Activated CD8-positive, alpha-beta T cell treated with anti-CD3 and anti-CD28 coated beads, Interleukin-2, amount 10 ng/mL, durations not matched to agents 7 days and 5 days (primary cell): ENCODE measurements at regions not wholly inside any gene's neighbourhood (a gene's known extent, or its start where the extent isn't known, plus 50 kb on each side); places are given as distances from the start of the nearest gene placed in this dataset.

ENCODE experiments used
- ATAC-seq: fragments of 150-1000 bp; cut with Tn5 transposase; one replicate; pipeline ENCODE4 v1.10.0; 2021; ENCODE audit warnings: moderate library complexity
- CTCF ChIA-PET: fragments of 350-600 bp; sonication (Branson Sonifier 250); formaldehyde crosslinking; loops from one replicate; lab custom pipeline; 2021; ENCODE audit warnings: antibody characterized with exemption; lab: Charles Lee
- POLR2A ChIA-PET: fragments of 350-600 bp; sonication (Branson Sonifier 250); formaldehyde crosslinking; loops from one replicate; lab custom pipeline; 2021; ENCODE audit warnings: antibody characterized with exemption; lab: Charles Lee
- DNase-seq: peaks from one replicate; pipeline ENCODE4 v3.0.0-alpha.2; 2020
- H3K27ac Mint-ChIP-seq: one replicate; pipeline ENCODE4 v1.8.0; 2021; ENCODE audit warnings: mild to moderate bottlenecking, mixed read lengths
- H3K27me3 Mint-ChIP-seq: one replicate; pipeline ENCODE4 v1.8.0; 2021; ENCODE audit warnings: low read depth, mixed read lengths
- H3K36me3 Mint-ChIP-seq: one replicate; pipeline ENCODE4 v1.8.0; 2021; ENCODE audit warnings: low read depth, mixed read lengths
- H3K4me1 Mint-ChIP-seq: one replicate; pipeline ENCODE4 v1.8.0; 2021; ENCODE audit warnings: low read depth, mixed read lengths
- H3K4me3 Mint-ChIP-seq: one replicate; pipeline ENCODE4 v1.8.0; 2021; ENCODE audit warnings: mild to moderate bottlenecking, mixed read lengths
- H3K9me3 Mint-ChIP-seq: one replicate; pipeline ENCODE4 v1.8.0; 2022; ENCODE audit warnings: mixed read lengths; ENCODE audit not compliant: insufficient read depth

GRCh38 chr6:155967322-155967721 lies 511.7 kb upstream of the NOX3 start:
- Mint-ChIP-seq H3K4me3 (no peak overlapping the region), H3K27ac (no peak overlapping the region), H3K27me3 (no peaks in the 10 kb centered on the region), H3K9me3 (no peaks in the 10 kb centered on the region), H3K4me1 (peaks cover 7% of the 10 kb centered on the region), H3K36me3 (no peaks in the 10 kb centered on the region)
- ChIA-PET CTCF (no interaction called here), POLR2A (no interaction called here)
- ATAC-seq (no peak), DNase-seq (no peak)

- Mint-ChIP-seq H3K27me3 (no peaks in the 10 kb centered on the region), H3K4me1 (no peaks in the 10 kb centered on the region), H3K9me3 (no peaks in the 10 kb centered on the region), H3K27ac (no peak overlapping the region), H3K36me3 (no peaks in the 10 kb centered on the region), H3K4me3 (no peak overlapping the region)
- POLR2A ChIA-PET = no interaction called here
- DNase-seq (no peak), ATAC-seq (no peak)
- CTCF ChIA-PET = no interaction called here
These were observed 508.9 kb upstream of the NOX3 start for GRCh38 chr6:155964544-155964943.

- Mint-ChIP-seq H3K27me3 (no peaks in the 10 kb centered on the region), H3K9me3 (no peaks in the 10 kb centered on the region), H3K36me3 (no peaks in the 10 kb centered on the region), H3K4me3 (no peak overlapping the region), H3K27ac (no peak overlapping the region), H3K4me1 (no peaks in the 10 kb centered on the region)
- ATAC-seq (no peak), DNase-seq (no peak)
- POLR2A ChIA-PET = no interaction called here
- CTCF ChIA-PET = no interaction called here
These were observed 506.6 kb upstream of the NOX3 start for GRCh38 chr6:155962276-155962675.

GRCh38 chr6:155959898-155960495 lies 504.4 kb upstream of the NOX3 start:
- Mint-ChIP-seq H3K36me3 (no peaks in the 10 kb centered on the region), H3K4me3 (no peak overlapping the region), H3K9me3 (no peaks in the 10 kb centered on the region), H3K27ac (no peak overlapping the region), H3K4me1 (no peaks in the 10 kb centered on the region), H3K27me3 (no peaks in the 10 kb centered on the region)
- ATAC-seq = no peak
- ChIA-PET POLR2A (no interaction called here), CTCF (no interaction called here)
- no peak for DNase-seq

- H3K27me3 Mint-ChIP-seq = no peaks in the 10 kb centered on the region
- DNase-seq = no peak
- H3K4me3 Mint-ChIP-seq = no peak overlapping the region
- no peaks in the 10 kb centered on the region for H3K4me1 Mint-ChIP-seq
- POLR2A ChIA-PET = no interaction called here
- no peak for ATAC-seq
- no peak overlapping the region for H3K27ac Mint-ChIP-seq
- CTCF ChIA-PET = no interaction called here
- no peaks in the 10 kb centered on the region for H3K36me3 Mint-ChIP-seq
- H3K9me3 Mint-ChIP-seq = no peaks in the 10 kb centered on the region
These were observed 502.9 kb upstream of the NOX3 start for GRCh38 chr6:155958550-155958949.

- ATAC-seq (no peak), DNase-seq (no peak)
- Mint-ChIP-seq H3K27ac (no peak overlapping the region), H3K4me1 (no peaks in the 10 kb centered on the region), H3K4me3 (no peak overlapping the region), H3K9me3 (no peaks in the 10 kb centered on the region), H3K27me3 (no peaks in the 10 kb centered on the region), H3K36me3 (no peaks in the 10 kb centered on the region)
- CTCF ChIA-PET = no interaction called here
- POLR2A ChIA-PET = no interaction called here
These were observed 499.4 kb upstream of the NOX3 start for GRCh38 chr6:155955038-155955437.

- POLR2A ChIA-PET = no interaction called here
- CTCF ChIA-PET = no interaction called here
- Mint-ChIP-seq H3K27me3 (no peaks in the 10 kb centered on the region), H3K27ac (no peak overlapping the region), H3K36me3 (no peaks in the 10 kb centered on the region), H3K9me3 (no peaks in the 10 kb centered on the region), H3K4me1 (no peaks in the 10 kb centered on the region), H3K4me3 (no peak overlapping the region)
- DNase-seq (no peak), ATAC-seq (no peak)
These were observed 498.5 kb upstream of the NOX3 start for GRCh38 chr6:155954149-155954548.

GRCh38 chr6:155949256-155949655 lies 493.6 kb upstream of the NOX3 start:
- H3K9me3 Mint-ChIP-seq = peaks cover 13% of the 10 kb centered on the region
- no peak overlapping the region for H3K27ac Mint-ChIP-seq
- H3K4me1 Mint-ChIP-seq = no peaks in the 10 kb centered on the region
- POLR2A ChIA-PET = no interaction called here
- H3K36me3 Mint-ChIP-seq = no peaks in the 10 kb centered on the region
- DNase-seq (no peak), ATAC-seq (no peak)
- no peak overlapping the region for H3K4me3 Mint-ChIP-seq
- CTCF ChIA-PET = no interaction called here
- no peaks in the 10 kb centered on the region for H3K27me3 Mint-ChIP-seq

GRCh38 chr6:155946860-155947259 lies 491.2 kb upstream of the NOX3 start:
- no peak overlapping the region for H3K27ac Mint-ChIP-seq
- no peaks in the 10 kb centered on the region for H3K4me1 Mint-ChIP-seq
- CTCF ChIA-PET = no interaction called here
- H3K27me3 Mint-ChIP-seq = no peaks in the 10 kb centered on the region
- H3K4me3 Mint-ChIP-seq = no peak overlapping the region
- POLR2A ChIA-PET = no interaction called here
- H3K36me3 Mint-ChIP-seq = no peaks in the 10 kb centered on the region
- H3K9me3 Mint-ChIP-seq = peaks cover 13% of the 10 kb centered on the region
- ATAC-seq (no peak), DNase-seq (no peak)

GRCh38 chr6:155943635-155944034 lies 488.0 kb upstream of the NOX3 start:
- Mint-ChIP-seq H3K27me3 (no peaks in the 10 kb centered on the region), H3K9me3 (peaks cover 13% of the 10 kb centered on the region), H3K4me3 (no peak overlapping the region), H3K27ac (no peak overlapping the region), H3K4me1 (no peaks in the 10 kb centered on the region), H3K36me3 (no peaks in the 10 kb centered on the region)
- DNase-seq (no peak), ATAC-seq (no peak)
- ChIA-PET POLR2A (no interaction called here), CTCF (no interaction called here)

- Mint-ChIP-seq H3K4me1 (no peaks in the 10 kb centered on the region), H3K9me3 (peaks cover 4% of the 10 kb centered on the region), H3K27me3 (no peaks in the 10 kb centered on the region), H3K4me3 (no peak overlapping the region), H3K36me3 (no peaks in the 10 kb centered on the region), H3K27ac (no peak overlapping the region)
- no peak for ATAC-seq
- DNase-seq = no peak
- ChIA-PET CTCF (no interaction called here), POLR2A (no interaction called here)
These were observed 483.6 kb upstream of the NOX3 start for GRCh38 chr6:155939253-155939652.

GRCh38 chr6:155936551-155936950 lies 480.9 kb upstream of the NOX3 start:
- ATAC-seq = no peak
- Mint-ChIP-seq H3K4me1 (no peaks in the 10 kb centered on the region), H3K36me3 (no peaks in the 10 kb centered on the region), H3K9me3 (peaks cover 9% of the 10 kb centered on the region), H3K27me3 (no peaks in the 10 kb centered on the region), H3K4me3 (no peak overlapping the region), H3K27ac (no peak overlapping the region)
- no peak for DNase-seq
- CTCF ChIA-PET = no interaction called here
- POLR2A ChIA-PET = no interaction called here

GRCh38 chr6:155936127-155936526 lies 480.5 kb upstream of the NOX3 start:
- Mint-ChIP-seq H3K4me1 (no peaks in the 10 kb centered on the region), H3K4me3 (no peak overlapping the region), H3K27ac (no peak overlapping the region), H3K36me3 (no peaks in the 10 kb centered on the region), H3K27me3 (no peaks in the 10 kb centered on the region), H3K9me3 (peaks cover 9% of the 10 kb centered on the region)
- ChIA-PET POLR2A (no interaction called here), CTCF (no interaction called here)
- DNase-seq (no peak), ATAC-seq (no peak)
